A673 (cell line): ENCODE measurements at regions not wholly inside any gene's neighbourhood (a gene's known extent, or its start where the extent isn't known, plus 50 kb on each side); places are given as distances from the start of the nearest gene placed in this dataset.

ENCODE experiments used
- CTCF ChIP-seq: fragments of 300-800, 200-600 bp; sonication (generic); conservative IDR thresholded peaks from 2 replicates; pipeline ENCODE4 v1.5.1; 2017; ENCODE audit warnings: low read depth, mild to moderate bottlenecking, antibody characterized with exemption, low read length, moderate library complexity, mixed read lengths
- EZH2 ChIP-seq: fragments of 200-600 bp; sonication (generic); IDR thresholded peaks from 2 replicates; pipeline ENCODE4 v1.6.1; 2017; ENCODE audit warnings: borderline replicate concordance, low read depth, mild to moderate bottlenecking, mixed read lengths, antibody characterized with exemption, low read length; ENCODE audit not compliant: poor library complexity, severe bottlenecking

GRCh38 chr12:19959353-19959752 is 409.0 kb upstream of the PDE3A start:
- no peak for TF ChIP-seq EZH2
- no peak for TF ChIP-seq CTCF
